ENCODE measurements at regions not wholly inside any gene's neighbourhood (a gene's known extent, or its start where the extent isn't known, plus 50 kb on each side); places are given as distances from the start of the nearest gene placed in this dataset.

- Histone ChIP-seq H4K5ac (ENCODE audit: insufficient read length, low read depth, low read length) (no peak overlapping the region), H2AK5ac (ENCODE audit: insufficient read length, low read length) (no peak overlapping the region), H3K4ac (ENCODE audit: low read depth, low read length) (no peak overlapping the region), H4K91ac (ENCODE audit: insufficient read length, low read depth, low read length) (no peak overlapping the region), H2BK20ac (ENCODE audit: low read depth, low read length, poor library complexity, severe bottlenecking) (no peak overlapping the region), H2BK12ac (ENCODE audit: insufficient read length, low read depth, low read length) (no peak overlapping the region), H4K20me1 (ENCODE audit: control insufficient read depth, insufficient read depth, insufficient read length) (no peaks in the 10 kb centered on the region), H3K14ac (ENCODE audit: insufficient read depth, low read length) (no peak overlapping the region), H3K4me1 (ENCODE audit: insufficient read depth, low read length) (no peaks in the 10 kb centered on the region), H3K23me2 (ENCODE audit: insufficient read length, low read depth, low read length, poor library complexity, severe bottlenecking) (no peaks in the 10 kb centered on the region), H3K23ac (ENCODE audit: insufficient read length, low read depth, low read length) (no peak overlapping the region), H3K27ac (ENCODE audit: insufficient read length, low read depth, low read length) (no peak overlapping the region), H3K18ac (ENCODE audit: insufficient read length, low read depth, low read length) (no peak overlapping the region), H3T11ph (ENCODE audit: low read length) (no peak overlapping the region), H2BK15ac (ENCODE audit: low read depth, low read length) (no peak overlapping the region), H2BK5ac (ENCODE audit: insufficient read length, low read length) (no peak overlapping the region), H3K79me1 (ENCODE audit: insufficient read depth, low read depth, low read length, poor library complexity, severe bottlenecking) (no peaks in the 10 kb centered on the region), H3K4me2 (ENCODE audit: insufficient read depth, insufficient read length, low read length) (no peak overlapping the region), H3K27me3 (ENCODE audit: insufficient read depth, low read length) (no peaks in the 10 kb centered on the region), H3K9ac (ENCODE audit: extremely low read depth, insufficient read length, low read length) (no peak overlapping the region), H3K79me2 (ENCODE audit: insufficient read depth, low read length) (no peaks in the 10 kb centered on the region), H3K9me3 (ENCODE audit: control insufficient read depth, low read depth, low read length) (no peaks in the 10 kb centered on the region), H3K56ac (ENCODE audit: insufficient read length, low read depth, low read length) (no peak overlapping the region), H2AFZ (ENCODE audit: low read length) (no peak overlapping the region), H2BK120ac (ENCODE audit: low read depth, low read length, poor library complexity, severe bottlenecking) (no peak overlapping the region), H4K8ac (replicated peaks; ENCODE audit: insufficient read length, low read depth, low read length) (no peak overlapping the region)
- Mint-ChIP-seq H3K36me3 (ENCODE audit: insufficient read depth in 1 of 3, low read depth in 3 of 3) (no peaks in the 10 kb centered on the region), H3K4me3 (no peak overlapping the region), H3K9me3 (peaks cover 0 to 6% of the 10 kb centered on the region in 2 experiments; a peak in 1 of 5 replicates), H3K27ac (no peak overlapping the region), H3K27me3 (ENCODE audit: low read depth) (no peaks in the 10 kb centered on the region), H3K4me1 (no peaks in the 10 kb centered on the region)
- DNase-seq: no peak
- no CpG with 5 or more reads among the region's 1 CpG for WGBS (ENCODE audit: extremely low coverage, insufficient read length, low lambda C conversion rate)
- TF ChIP-seq, protein P1, sequence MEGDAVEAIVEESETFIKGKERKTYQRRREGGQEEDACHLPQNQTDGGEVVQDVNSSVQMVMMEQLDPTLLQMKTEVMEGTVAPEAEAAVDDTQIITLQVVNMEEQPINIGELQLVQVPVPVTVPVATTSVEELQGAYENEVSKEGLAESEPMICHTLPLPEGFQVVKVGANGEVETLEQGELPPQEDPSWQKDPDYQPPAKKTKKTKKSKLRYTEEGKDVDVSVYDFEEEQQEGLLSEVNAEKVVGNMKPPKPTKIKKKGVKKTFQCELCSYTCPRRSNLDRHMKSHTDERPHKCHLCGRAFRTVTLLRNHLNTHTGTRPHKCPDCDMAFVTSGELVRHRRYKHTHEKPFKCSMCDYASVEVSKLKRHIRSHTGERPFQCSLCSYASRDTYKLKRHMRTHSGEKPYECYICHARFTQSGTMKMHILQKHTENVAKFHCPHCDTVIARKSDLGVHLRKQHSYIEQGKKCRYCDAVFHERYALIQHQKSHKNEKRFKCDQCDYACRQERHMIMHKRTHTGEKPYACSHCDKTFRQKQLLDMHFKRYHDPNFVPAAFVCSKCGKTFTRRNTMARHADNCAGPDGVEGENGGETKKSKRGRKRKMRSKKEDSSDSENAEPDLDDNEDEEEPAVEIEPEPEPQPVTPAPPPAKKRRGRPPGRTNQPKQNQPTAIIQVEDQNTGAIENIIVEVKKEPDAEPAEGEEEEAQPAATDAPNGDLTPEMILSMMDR (conservative IDR thresholded peaks at IDR 0.05): no peak
Observed at GRCh38 chr1:104353580-104353979, 603.9 kb downstream of the AMY1C start.

Data from H9 (cell line).